Fibroblast of lung (primary cell): ENCODE measurements at regions not wholly inside any gene's neighbourhood (a gene's known extent, or its start where the extent isn't known, plus 50 kb on each side); places are given as distances from the start of the nearest gene placed in this dataset.
"Not testable (repeated sequence)": the region's sequence is repeated elsewhere in the genome, so short reads cannot be mapped to it uniquely, and the experiment has no call there.

Source experiments
- DNase-seq, 2 donors: peaks; one replicate each; pipeline versions ENCODE4 v3.0.0 to v3.0.0-alpha.2; 2010; ENCODE audit warnings: low read depth in 2 of 2
- H2AFZ ChIP-seq: 2 replicates; pipeline ENCODE4 v1.5.1; 2012; ENCODE audit warnings: low read length, control low read depth, inconsistent platforms
- H3K27ac ChIP-seq: 2 replicates; pipeline ENCODE4 v1.5.1; 2011; ENCODE audit warnings: low read length, control low read depth; ENCODE audit not compliant: insufficient read depth
- H3K27me3 ChIP-seq: 2 replicates; pipeline ENCODE4 v1.5.1; 2011; ENCODE audit warnings: mild to moderate bottlenecking, low read length; ENCODE audit not compliant: control insufficient read depth, insufficient read depth
- H3K36me3 ChIP-seq: 2 replicates; pipeline ENCODE4 v1.5.1; 2011; ENCODE audit warnings: low read length; ENCODE audit not compliant: control insufficient read depth, insufficient read depth
- H3K4me1 ChIP-seq: 2 replicates; pipeline ENCODE4 v1.5.1; 2011; ENCODE audit warnings: low read length; ENCODE audit not compliant: control insufficient read depth, insufficient read depth; ENCODE audit errors: extremely low read depth
- H3K4me2 ChIP-seq: 2 replicates; pipeline ENCODE4 v1.5.1; 2011; ENCODE audit warnings: low read length, control low read depth; ENCODE audit not compliant: insufficient read depth; ENCODE audit errors: extremely low read depth
- H3K4me3 ChIP-seq, 4 experiments: fragments of 200-600 bp in 1 of 4; sonication (generic) in 1 of 4; replicated peaks in 1 of 4; 2 replicates each; pipeline ENCODE4 v1.5.1; 2011 to 2016; ENCODE audit warnings: low read length in 4 of 4, low read depth in 3 of 4, mild to moderate bottlenecking in 3 of 4, control low read depth in 2 of 4, inconsistent platforms in 1 of 4, mixed read lengths in 1 of 4; ENCODE audit not compliant: insufficient read depth in 1 of 4; ENCODE audit errors: control extremely low read depth in 1 of 4
- H3K79me2 ChIP-seq: 2 replicates; pipeline ENCODE4 v1.5.1; 2012; ENCODE audit warnings: mild to moderate bottlenecking, low read length, inconsistent platforms; ENCODE audit not compliant: control insufficient read depth, insufficient read depth
- H3K9ac ChIP-seq: 2 replicates; pipeline ENCODE4 v1.5.1; 2011; ENCODE audit warnings: mild to moderate bottlenecking, low read length, control low read depth; ENCODE audit not compliant: insufficient read depth
- H3K9me3 ChIP-seq: 2 replicates; pipeline ENCODE4 v1.5.1; 2012; ENCODE audit warnings: low read depth, low read length; ENCODE audit not compliant: control insufficient read depth, insufficient read depth
- H4K20me1 ChIP-seq: 2 replicates; pipeline ENCODE4 v1.5.1; 2011; ENCODE audit warnings: low read length; ENCODE audit not compliant: control insufficient read depth, insufficient read depth; ENCODE audit errors: extremely low read depth
- CTCF ChIP-seq, 2 donors: IDR thresholded peaks in 1 of 2; conservative IDR thresholded peaks in 1 of 2; 1 replicate in 1 of 2; 2 replicates in 1 of 2; pipeline ENCODE4 v1.5.1; 2011 to 2012; ENCODE audit warnings: low read length in 2 of 2, control low read depth in 1 of 2, inconsistent platforms in 1 of 2, low read depth in 1 of 2, mild to moderate bottlenecking in 1 of 2
- EZH2 ChIP-seq: IDR thresholded peaks from 2 replicates; pipeline ENCODE4 v1.5.1; 2012; ENCODE audit warnings: low read length, control low read depth, mild to moderate bottlenecking; ENCODE audit errors: missing control alignments

- Histone ChIP-seq H3K27ac (no peak overlapping the region), H3K4me3 (no peak overlapping the region), H3K9ac (no peak overlapping the region), H3K4me2 (no peak overlapping the region), H3K36me3 (no peaks in the 10 kb centered on the region), H3K9me3 (no peaks in the 10 kb centered on the region), H3K79me2 (no peaks in the 10 kb centered on the region), H3K27me3 (no peaks in the 10 kb centered on the region), H4K20me1 (no peaks in the 10 kb centered on the region), H3K4me1 (no peaks in the 10 kb centered on the region), H2AFZ (no peak overlapping the region)
- TF ChIP-seq CTCF (conservative IDR thresholded peaks at IDR 0.05 in 1 of 2, IDR thresholded peaks at IDR 0.05 in 1 of 2; ENCODE audit: low read depth in 1 of 2, low read length in 2 of 2) (no peak), EZH2 (no peak)
- no peak for DNase-seq
These were observed 102.0 kb downstream of the HNMT start for GRCh38 chr2:138066139-138066806.

GRCh38 chr2:138066841-138067240 lies 102.6 kb downstream of the HNMT start:
- H3K79me2 ChIP-seq: no peaks in the 10 kb centered on the region
- H3K27ac ChIP-seq: no peak overlapping the region
- no peak for DNase-seq
- H3K4me1 ChIP-seq: no peaks in the 10 kb centered on the region
- TF ChIP-seq CTCF (conservative IDR thresholded peaks at IDR 0.05 in 1 of 2, IDR thresholded peaks at IDR 0.05 in 1 of 2; ENCODE audit: low read depth in 1 of 2, low read length in 2 of 2): no peak
- TF ChIP-seq EZH2: no peak
- no peaks in the 10 kb centered on the region for H3K36me3 ChIP-seq
- H2AFZ ChIP-seq: no peak overlapping the region
- no peak overlapping the region for H3K4me2 ChIP-seq
- no peak overlapping the region for H3K4me3 ChIP-seq
- no peaks in the 10 kb centered on the region for H4K20me1 ChIP-seq
- no peaks in the 10 kb centered on the region for H3K9me3 ChIP-seq
- H3K9ac ChIP-seq: no peak overlapping the region
- H3K27me3 ChIP-seq: no peaks in the 10 kb centered on the region

DNA sequence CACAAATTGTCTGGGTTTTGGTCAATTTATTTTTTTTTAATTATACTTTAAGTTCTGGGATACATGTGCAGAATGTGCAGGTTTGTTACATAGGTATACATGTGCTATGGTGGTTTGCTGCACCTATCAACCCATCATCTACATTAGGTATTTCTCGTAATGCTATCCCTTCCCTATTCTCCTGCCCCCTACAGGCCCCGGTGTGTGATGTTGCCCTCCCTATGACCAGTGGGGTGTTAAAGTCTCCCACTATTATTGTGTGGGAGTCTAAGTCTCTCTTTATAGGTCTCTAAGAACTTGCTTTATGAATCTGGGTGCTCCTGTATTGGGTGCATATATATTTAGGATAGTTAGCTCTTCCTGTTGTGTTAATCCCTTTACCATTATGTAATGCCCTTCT lies 104.4 kb downstream of the HNMT start:
- H3K9me3 ChIP-seq, H3K4me1 ChIP-seq, H3K79me2 ChIP-seq, H3K4me3 ChIP-seq, H3K27ac ChIP-seq, H3K27me3 ChIP-seq, H4K20me1 ChIP-seq, H3K9ac ChIP-seq, H2AFZ ChIP-seq, DNase-seq, H3K36me3 ChIP-seq, H3K4me2 ChIP-seq: not testable (repeated sequence)

DNA sequence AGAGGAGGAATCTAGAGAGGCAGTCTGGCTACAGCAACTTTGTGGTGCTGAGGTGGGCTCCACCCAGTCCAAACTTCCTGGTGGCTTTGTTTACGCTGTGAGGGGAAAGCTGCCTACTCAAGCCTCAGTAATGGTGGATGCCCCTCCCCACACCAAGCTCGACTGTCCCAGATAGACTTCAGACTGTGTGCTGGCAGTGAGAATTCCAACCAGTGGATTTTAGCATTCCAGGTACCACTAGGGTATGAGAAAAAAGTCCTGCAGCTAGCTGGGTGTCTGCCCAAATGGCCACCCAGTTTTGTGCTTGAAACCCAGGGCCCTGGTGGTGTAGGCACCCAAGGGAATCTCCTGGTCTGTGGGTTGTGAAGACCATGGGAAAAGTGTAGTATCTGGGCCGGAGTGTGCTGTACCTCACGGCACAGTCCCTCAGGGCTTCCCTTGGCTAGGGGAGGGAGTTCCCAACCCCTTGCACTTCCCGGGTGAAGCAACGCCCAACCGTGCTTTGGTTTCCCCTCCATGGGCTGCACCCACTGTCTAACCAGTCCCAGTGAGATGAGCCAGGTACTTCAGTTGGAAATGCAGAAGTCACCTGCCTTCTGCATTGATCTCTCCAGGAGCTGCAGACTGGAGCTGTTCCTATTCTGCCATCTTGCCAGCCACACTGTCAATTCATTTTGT lies 106.9 kb downstream of the HNMT start:
- not testable (repeated sequence) for DNase-seq, H3K36me3 ChIP-seq, H3K9ac ChIP-seq, H3K4me1 ChIP-seq, H4K20me1 ChIP-seq, H3K4me2 ChIP-seq, H3K27ac ChIP-seq, H3K27me3 ChIP-seq, H3K79me2 ChIP-seq, H3K4me3 ChIP-seq, H2AFZ ChIP-seq, H3K9me3 ChIP-seq
